Fibroblast of villous mesenchyme (primary cell): ENCODE measurements at regions not wholly inside any gene's neighbourhood (a gene's known extent, or its start where the extent isn't known, plus 50 kb on each side); places are given as distances from the start of the nearest gene placed in this dataset.
"Not testable (repeated sequence)": the region's sequence is repeated elsewhere in the genome, so short reads cannot be mapped to it uniquely, and the experiment has no call there.

Source experiments
- DNase-seq: peaks from one replicate; pipeline ENCODE4 v3.0.0-alpha.2; 2010; ENCODE audit warnings: low read depth
- H3K4me3 ChIP-seq: 2 replicates; pipeline ENCODE4 v1.5.1; 2011; ENCODE audit warnings: low read depth, mild to moderate bottlenecking, low read length
- CTCF ChIP-seq: IDR thresholded peaks from 2 replicates; pipeline ENCODE4 v1.5.1; 2012; ENCODE audit warnings: low read depth, mild to moderate bottlenecking, low read length; ENCODE audit not compliant: insufficient read depth

GRCh38 chr5:122680623-122681350 lies 94.1 kb upstream of the SNX2 start:
- no peak for DNase-seq
- H3K4me3 ChIP-seq = no peak overlapping the region
- TF ChIP-seq CTCF = no peak

- no peak for DNase-seq
- H3K4me3 ChIP-seq = no peak overlapping the region
- no peak for TF ChIP-seq CTCF
Observed at GRCh38 chr5:122683631-122684030, 91.2 kb upstream of the SNX2 start.

GRCh38 chr5:122690266-122690665 lies 84.6 kb upstream of the SNX2 start:
- no peak for TF ChIP-seq CTCF
- no peak for DNase-seq
- no peak overlapping the region for H3K4me3 ChIP-seq

GRCh38 chr5:122691931-122692330 lies 82.9 kb upstream of the SNX2 start:
- no peak overlapping the region for H3K4me3 ChIP-seq
- no peak for TF ChIP-seq CTCF
- no peak for DNase-seq

GRCh38 chr5:122693963-122694362 lies 80.9 kb upstream of the SNX2 start:
- TF ChIP-seq CTCF = no peak
- no peak for DNase-seq
- H3K4me3 ChIP-seq = no peak overlapping the region

GRCh38 chr5:122694884-122695283 lies 80.0 kb upstream of the SNX2 start:
- TF ChIP-seq CTCF = no peak
- DNase-seq = no peak
- H3K4me3 ChIP-seq = no peak overlapping the region

- not testable (repeated sequence) for DNase-seq, H3K4me3 ChIP-seq
Observed at GRCh38 chr5:122696735-122697134, 78.1 kb upstream of the SNX2 start.
